ENCODE measurements at regions not wholly inside any gene's neighbourhood (a gene's known extent, or its start where the extent isn't known, plus 50 kb on each side); places are given as distances from the start of the nearest gene placed in this dataset.

DNA sequence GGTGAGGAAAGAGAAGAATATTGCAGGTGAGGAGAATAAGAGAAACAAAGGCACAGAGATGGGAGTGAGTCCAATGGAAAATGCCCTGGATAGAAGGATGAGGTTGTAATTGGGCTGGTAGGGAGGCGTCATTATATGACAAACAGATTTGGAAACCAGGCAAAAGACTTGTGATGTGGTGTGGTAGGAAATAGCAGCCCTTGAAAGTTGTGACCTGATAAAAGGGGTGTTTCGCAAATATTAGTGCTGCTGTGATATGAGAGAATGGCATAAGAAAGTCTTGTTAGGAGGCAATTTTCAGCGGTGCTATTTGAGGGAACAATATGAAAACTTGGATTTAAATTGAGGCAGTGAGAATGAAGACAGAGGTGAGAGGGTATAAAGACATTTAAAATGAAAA is 217.5 kb upstream of the ACTBL2 start:
- H3K4me3 ChIP-seq (ENCODE audit: low read depth, poor library complexity, severe bottlenecking), result no peak overlapping the region
- intact Hi-C loops (cut with DNase I; ENCODE audit: low total_unique reads), result no loop called here
- WGBS, 2 donors, result 93 to 96% methylated on average over 3 of the region's 3 CpGs
- TF ChIP-seq, protein P1, sequence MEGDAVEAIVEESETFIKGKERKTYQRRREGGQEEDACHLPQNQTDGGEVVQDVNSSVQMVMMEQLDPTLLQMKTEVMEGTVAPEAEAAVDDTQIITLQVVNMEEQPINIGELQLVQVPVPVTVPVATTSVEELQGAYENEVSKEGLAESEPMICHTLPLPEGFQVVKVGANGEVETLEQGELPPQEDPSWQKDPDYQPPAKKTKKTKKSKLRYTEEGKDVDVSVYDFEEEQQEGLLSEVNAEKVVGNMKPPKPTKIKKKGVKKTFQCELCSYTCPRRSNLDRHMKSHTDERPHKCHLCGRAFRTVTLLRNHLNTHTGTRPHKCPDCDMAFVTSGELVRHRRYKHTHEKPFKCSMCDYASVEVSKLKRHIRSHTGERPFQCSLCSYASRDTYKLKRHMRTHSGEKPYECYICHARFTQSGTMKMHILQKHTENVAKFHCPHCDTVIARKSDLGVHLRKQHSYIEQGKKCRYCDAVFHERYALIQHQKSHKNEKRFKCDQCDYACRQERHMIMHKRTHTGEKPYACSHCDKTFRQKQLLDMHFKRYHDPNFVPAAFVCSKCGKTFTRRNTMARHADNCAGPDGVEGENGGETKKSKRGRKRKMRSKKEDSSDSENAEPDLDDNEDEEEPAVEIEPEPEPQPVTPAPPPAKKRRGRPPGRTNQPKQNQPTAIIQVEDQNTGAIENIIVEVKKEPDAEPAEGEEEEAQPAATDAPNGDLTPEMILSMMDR (IDR thresholded peaks at IDR 0.05), result no peak
- TF ChIP-seq POLR2A (IDR thresholded peaks at IDR 0.05), result no peak
- no peak for DNase-seq (ENCODE audit: low spot score in 2 of 2)

DNA sequence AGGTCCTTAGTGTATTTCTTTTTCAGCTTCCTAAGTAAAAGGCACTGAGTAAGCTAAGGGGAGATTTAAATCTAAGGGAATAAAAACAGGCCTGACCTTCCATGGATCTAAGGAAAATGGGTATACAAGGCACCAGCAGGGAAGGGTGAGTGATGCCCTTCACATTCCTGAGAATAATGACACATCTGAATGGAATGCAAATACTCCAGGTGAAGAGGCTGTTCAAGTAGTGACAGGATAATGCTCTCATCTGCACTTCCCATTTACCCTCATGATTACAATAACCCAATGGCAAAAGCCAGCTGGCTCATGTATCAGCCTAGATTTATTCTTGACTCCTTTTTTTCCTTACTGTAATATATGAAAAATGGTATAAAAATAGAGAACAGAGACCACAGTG is 216.2 kb upstream of the ACTBL2 start:
- intact Hi-C loops (cut with DNase I; ENCODE audit: low total_unique reads), result no loop called here
- TF ChIP-seq POLR2A (IDR thresholded peaks at IDR 0.05), result no peak
- TF ChIP-seq, protein P1 (IDR thresholded peaks at IDR 0.05), result no peak
- no peak overlapping the region for H3K4me3 ChIP-seq (ENCODE audit: low read depth, poor library complexity, severe bottlenecking)
- no peak for DNase-seq (ENCODE audit: low spot score in 2 of 2)

DNA sequence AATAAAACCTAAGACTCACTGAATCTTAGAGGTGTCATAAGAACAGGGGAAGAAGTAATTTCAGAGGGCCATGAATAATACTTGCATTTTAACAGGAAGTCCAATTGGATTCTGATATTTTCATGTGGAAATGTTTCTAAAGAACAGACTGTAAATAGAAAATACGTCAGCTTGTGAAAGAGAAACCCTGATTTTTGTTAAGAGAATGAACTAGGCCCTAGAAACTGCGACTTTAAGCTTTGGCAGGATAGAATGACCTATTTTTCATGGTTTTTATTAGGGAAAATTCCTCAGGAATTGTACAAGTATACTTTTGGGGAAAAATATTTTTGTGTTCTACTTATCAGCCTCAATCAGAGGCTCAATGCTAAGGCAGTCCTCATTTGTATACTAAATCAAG is 215.5 kb upstream of the ACTBL2 start:
- 68 to 83% methylated on average over 2 of the region's 2 CpGs for WGBS, 2 donors
- no peak for DNase-seq (ENCODE audit: low spot score in 2 of 2)
- intact Hi-C loops (cut with DNase I; ENCODE audit: low total_unique reads), result no loop called here
- TF ChIP-seq POLR2A (IDR thresholded peaks at IDR 0.05), result no peak
- TF ChIP-seq, protein P1 (IDR thresholded peaks at IDR 0.05), result no peak
- no peak overlapping the region for H3K4me3 ChIP-seq (ENCODE audit: low read depth, poor library complexity, severe bottlenecking)

DNA sequence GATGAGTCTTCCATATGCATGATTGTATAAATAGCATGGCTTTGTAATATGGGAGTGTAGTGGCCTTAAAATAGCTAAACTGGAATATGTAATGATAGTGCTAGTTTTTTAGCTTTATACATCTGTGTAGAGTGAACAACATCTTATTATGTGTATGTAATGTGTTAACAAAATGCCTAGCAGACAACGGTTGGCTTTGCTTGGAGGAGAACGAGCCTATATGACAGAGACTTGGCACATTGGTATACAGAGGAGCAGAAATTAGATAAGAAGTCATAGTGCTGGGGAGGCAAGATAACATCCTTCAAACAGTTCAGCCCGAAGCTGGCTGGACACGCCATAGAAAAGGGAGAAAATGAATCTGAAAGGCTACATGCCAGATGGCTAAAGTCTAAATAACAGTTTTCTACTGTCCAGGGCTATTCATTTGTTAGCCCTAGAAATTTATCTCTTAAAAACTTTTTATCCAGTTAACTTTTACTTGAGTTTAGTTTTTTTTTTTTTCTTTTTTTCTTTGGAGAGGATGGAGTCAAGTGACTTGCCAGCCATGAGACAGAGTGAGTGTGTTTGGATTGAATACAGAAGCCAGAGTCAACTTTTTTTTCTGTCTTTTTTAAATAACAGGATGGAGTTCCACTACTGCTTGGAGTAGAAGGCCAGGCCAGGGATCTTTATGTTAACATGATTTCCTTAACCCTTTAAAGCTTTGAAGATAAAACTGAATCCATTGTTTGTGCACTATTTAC is 214.4 kb upstream of the ACTBL2 start:
- no peak overlapping the region for H3K4me3 ChIP-seq (ENCODE audit: low read depth, poor library complexity, severe bottlenecking)
- TF ChIP-seq, protein P1 (IDR thresholded peaks at IDR 0.05), result no peak
- TF ChIP-seq POLR2A (IDR thresholded peaks at IDR 0.05), result no peak
- intact Hi-C loops (cut with DNase I; ENCODE audit: low total_unique reads), result no loop called here
- 53 to 58% methylated on average over 4 of the region's 4 CpGs for WGBS, 2 donors
- DNase-seq (ENCODE audit: low spot score in 2 of 2), result no peak

DNA sequence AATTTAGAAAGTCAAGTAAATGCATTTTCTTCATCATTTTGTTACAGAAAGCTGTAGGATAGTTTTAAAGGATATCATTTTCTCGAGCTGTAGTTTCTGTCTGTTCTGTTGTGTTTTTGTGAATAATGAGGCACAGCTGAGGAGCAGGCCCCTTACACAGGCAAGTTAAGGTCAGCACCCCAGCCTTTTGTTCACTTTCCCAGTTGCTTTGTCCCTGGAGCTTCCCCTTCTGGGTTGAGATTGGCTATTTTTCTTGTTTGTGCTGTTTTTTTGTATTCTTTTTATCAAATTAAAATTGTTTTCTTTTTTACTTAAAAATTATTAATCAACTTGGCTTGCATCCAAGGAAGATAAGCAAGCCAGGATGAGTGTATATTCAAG is 213.8 kb upstream of the ACTBL2 start:
- no peak overlapping the region for H3K4me3 ChIP-seq (ENCODE audit: low read depth, poor library complexity, severe bottlenecking)

More for the DNA sequence above, 213.8 kb upstream of the ACTBL2 start:
- TF ChIP-seq POLR2A (IDR thresholded peaks at IDR 0.05), result no peak
- TF ChIP-seq, protein P1 (IDR thresholded peaks at IDR 0.05), result no peak
- intact Hi-C loops (cut with DNase I; ENCODE audit: low total_unique reads), result no loop called here
- no peak for DNase-seq (ENCODE audit: low spot score in 2 of 2)
- WGBS, 2 donors, result 59 to 61% methylated on average over 1 of the region's 1 CpG

Measured in lower leg skin (tissue), 4 donors.